A673 (cell line): ENCODE measurements at regions not wholly inside any gene's neighbourhood (a gene's known extent, or its start where the extent isn't known, plus 50 kb on each side); places are given as distances from the start of the nearest gene placed in this dataset.

Source experiments
- EZH2 ChIP-seq: fragments of 200-600 bp; sonication (generic); IDR thresholded peaks from 2 replicates; pipeline ENCODE4 v1.6.1; 2017; ENCODE audit warnings: borderline replicate concordance, low read depth, mild to moderate bottlenecking, mixed read lengths, antibody characterized with exemption, low read length; ENCODE audit not compliant: poor library complexity, severe bottlenecking
- TF ChIP-seq, protein P1 (sequence below): fragments of 300-800, 200-600 bp; sonication (generic); conservative IDR thresholded peaks from 2 replicates; pipeline ENCODE4 v1.5.1; 2017; ENCODE audit warnings: low read depth, mild to moderate bottlenecking, antibody characterized with exemption, low read length, moderate library complexity, mixed read lengths

DNA sequence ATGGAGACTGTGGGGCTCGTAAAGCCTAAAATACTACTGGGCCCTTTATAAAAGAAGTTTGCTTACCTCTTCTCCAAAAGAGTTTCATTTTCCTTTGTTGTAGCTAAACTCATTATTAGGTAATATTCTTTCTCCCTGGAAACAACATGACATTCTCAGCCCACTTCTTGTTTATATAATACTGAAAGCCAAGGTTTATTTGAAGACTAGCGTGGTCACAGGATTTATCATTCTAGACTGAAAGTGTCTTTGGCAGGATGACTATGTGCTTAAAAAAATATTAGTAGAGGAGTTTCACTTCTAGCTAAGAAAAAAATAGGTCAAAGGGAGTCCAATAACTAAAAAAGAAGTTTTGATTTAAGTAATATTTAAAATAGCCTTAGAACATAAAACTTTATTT lies 1085.2 kb upstream of the CADM2 start:
- TF ChIP-seq, protein P1, sequence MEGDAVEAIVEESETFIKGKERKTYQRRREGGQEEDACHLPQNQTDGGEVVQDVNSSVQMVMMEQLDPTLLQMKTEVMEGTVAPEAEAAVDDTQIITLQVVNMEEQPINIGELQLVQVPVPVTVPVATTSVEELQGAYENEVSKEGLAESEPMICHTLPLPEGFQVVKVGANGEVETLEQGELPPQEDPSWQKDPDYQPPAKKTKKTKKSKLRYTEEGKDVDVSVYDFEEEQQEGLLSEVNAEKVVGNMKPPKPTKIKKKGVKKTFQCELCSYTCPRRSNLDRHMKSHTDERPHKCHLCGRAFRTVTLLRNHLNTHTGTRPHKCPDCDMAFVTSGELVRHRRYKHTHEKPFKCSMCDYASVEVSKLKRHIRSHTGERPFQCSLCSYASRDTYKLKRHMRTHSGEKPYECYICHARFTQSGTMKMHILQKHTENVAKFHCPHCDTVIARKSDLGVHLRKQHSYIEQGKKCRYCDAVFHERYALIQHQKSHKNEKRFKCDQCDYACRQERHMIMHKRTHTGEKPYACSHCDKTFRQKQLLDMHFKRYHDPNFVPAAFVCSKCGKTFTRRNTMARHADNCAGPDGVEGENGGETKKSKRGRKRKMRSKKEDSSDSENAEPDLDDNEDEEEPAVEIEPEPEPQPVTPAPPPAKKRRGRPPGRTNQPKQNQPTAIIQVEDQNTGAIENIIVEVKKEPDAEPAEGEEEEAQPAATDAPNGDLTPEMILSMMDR = no peak
- TF ChIP-seq EZH2 = no peak
